OCI-LY1 (cell line): ENCODE measurements at regions not wholly inside any gene's neighbourhood (a gene's known extent, or its start where the extent isn't known, plus 50 kb on each side); places are given as distances from the start of the nearest gene placed in this dataset.

Experiments used
- CTCF ChIP-seq: fragments of 200-600 bp; sonication (generic), shearing (Covaris generic); IDR thresholded peaks from 2 replicates; pipeline ENCODE4 v1.5.1; 2017; ENCODE audit warnings: mild to moderate bottlenecking, antibody characterized with exemption, low read length, moderate library complexity, mixed read lengths
- EZH2 ChIP-seq: fragments of 200-600 bp; sonication (generic), shearing (Covaris generic); IDR thresholded peaks from 2 replicates; pipeline ENCODE4 v1.8.0; 2017; ENCODE audit warnings: borderline replicate concordance, mixed run types, mild to moderate bottlenecking, antibody characterized with exemption, low read length, moderate library complexity, mixed read lengths

- TF ChIP-seq CTCF, result no peak
- no peak for TF ChIP-seq EZH2
These were observed 233.3 kb upstream of the TMPRSS15 start for GRCh38 chr21:18636897-18637296.
